Ovary (tissue), 3 donors: ENCODE measurements at regions not wholly inside any gene's neighbourhood (a gene's known extent, or its start where the extent isn't known, plus 50 kb on each side); places are given as distances from the start of the nearest gene placed in this dataset.

Experiments
- CTCF ChIP-seq, 3 donors: fragments of 450-650 bp in 2 of 3; fragments of 200-600 bp in 1 of 3; IDR thresholded peaks; one replicate each; pipeline versions ENCODE4 v1.5.1 to v1.8.0; 2016 to 2022; ENCODE audit warnings: antibody characterized with exemption in 3 of 3, mild to moderate bottlenecking in 1 of 3
- EP300 ChIP-seq: sonication (generic); formaldehyde crosslinking; IDR thresholded peaks from one replicate; pipeline ENCODE4 v1.6.1; 2017; ENCODE audit warnings: antibody characterized with exemption
- donor health status: DM: no; HTN: no; CAD: no.

- no peak for TF ChIP-seq CTCF (IDR thresholded peaks at IDR 0.05)
- no peak for TF ChIP-seq EP300
These were observed 316.5 kb downstream of the IRS1 start for GRCh38 chr2:226483143-226483542.
